HG03025 (cell line): ENCODE measurements at regions not wholly inside any gene's neighbourhood (a gene's known extent, or its start where the extent isn't known, plus 50 kb on each side); places are given as distances from the start of the nearest gene placed in this dataset.
"Not testable (repeated sequence)": the region's sequence is repeated elsewhere in the genome, so short reads cannot be mapped to it uniquely, and the experiment has no call there.

Experiments used
- ATAC-seq: cut with Tn5 transposase; IDR thresholded peaks from one replicate; pipeline ENCODE4 v1.9.1; 2021; ENCODE audit warnings: mild to moderate bottlenecking, moderate library complexity; ENCODE audit not compliant: unreplicated experiment, low FRiP score

GRCh38 chr15:95690631-95691340 lies 639.7 kb upstream of the NR2F2 start:
- no peak for ATAC-seq

GRCh38 chr15:95693917-95694316 lies 636.6 kb upstream of the NR2F2 start:
- no peak for ATAC-seq

GRCh38 chr15:95698230-95698629 lies 632.3 kb upstream of the NR2F2 start:
- no peak for ATAC-seq

DNA sequence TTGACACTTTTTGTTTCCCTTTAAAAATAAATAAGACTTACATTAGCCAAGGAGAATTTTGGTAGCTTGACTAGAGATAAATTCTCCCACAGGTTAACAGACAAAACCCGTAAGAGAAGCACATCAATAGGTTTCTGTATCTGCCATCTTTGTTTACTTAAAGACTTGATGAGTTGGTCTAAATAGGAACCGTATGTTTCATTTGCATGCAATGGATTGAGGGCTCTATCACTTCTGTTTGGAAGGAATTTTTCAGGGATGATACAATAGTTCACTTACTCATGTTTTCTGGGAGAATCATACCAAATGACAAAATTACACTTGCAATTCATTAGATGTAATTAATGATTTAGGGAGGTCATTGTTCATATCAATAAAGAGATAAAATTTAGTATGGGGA lies 631.5 kb upstream of the NR2F2 start:
- ATAC-seq: no peak

DNA sequence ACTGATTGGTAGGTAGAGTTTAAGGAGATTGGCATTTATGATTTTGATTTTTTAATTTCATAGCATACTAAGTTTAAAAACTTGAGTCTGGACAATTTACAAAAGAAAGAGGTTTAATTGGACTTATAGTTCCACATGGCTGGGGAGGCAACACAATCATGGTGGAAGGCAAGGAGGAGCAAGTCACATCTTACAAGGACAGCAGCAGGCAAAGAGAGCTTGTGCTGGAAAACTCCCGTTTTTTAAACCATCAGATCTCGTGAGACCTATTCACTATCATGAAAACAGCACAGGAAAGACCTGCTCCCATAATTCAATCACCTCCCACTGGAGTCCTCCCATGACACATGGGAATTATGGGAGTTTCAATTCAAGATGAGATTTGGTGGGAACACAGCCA lies 630.9 kb upstream of the NR2F2 start:
- no peak for ATAC-seq

DNA sequence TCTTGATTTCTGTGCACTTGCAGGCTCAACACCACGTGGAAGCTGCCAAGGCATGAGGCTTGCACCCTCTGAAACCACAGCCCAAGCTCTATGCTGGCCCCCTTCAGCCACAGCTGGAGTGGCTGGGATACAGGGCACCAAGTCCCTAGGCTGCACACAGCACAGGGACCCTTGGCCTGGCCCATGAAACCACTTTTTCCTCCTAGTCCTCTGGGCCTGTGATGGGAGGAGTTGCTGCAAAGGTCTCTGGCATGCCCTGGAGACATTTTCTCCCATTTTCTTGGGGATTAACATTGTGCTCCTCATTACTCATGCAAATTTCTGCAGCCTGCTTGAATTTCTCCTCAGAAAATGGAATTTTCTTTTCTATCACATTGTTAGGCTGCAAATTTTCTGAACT lies 629.8 kb upstream of the NR2F2 start:
- ATAC-seq: not testable (repeated sequence)

GRCh38 chr15:95701410-95701809 lies 629.1 kb upstream of the NR2F2 start:
- ATAC-seq: no peak

DNA sequence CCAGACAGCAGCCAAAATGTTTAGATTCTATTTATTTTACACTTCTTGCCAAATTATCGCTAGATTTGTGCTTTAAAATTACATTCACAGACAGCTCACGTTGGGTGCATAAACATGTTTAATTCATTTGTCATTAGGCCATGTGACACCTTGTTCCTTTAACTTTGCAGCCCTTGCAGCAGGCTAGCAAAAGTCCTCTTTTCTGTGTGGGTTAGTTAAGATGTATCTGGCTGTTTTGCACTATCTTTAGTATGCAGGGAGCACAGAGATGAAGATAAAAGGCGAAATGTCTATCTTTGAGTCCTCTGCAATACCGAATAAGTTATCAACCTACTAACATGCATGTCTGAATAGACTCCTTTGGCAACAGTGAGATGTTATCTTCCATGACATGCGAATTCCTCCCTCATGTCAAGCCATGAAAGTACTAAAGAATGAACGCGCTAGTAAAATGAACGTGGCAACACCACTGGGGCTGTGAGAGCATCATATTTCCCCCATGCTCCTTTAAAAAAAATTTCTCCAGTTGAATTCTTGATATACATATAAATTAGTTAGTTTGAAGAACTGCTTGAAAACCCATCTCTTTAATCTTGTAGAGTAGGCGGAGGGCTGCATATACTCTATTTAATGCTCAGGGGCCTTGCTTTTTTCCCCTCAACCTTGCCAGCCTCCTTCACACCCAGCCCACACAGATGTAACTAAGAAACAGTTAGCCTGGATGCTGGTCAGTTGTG lies 620.4 kb upstream of the NR2F2 start:
- ATAC-seq: no peak

GRCh38 chr15:95712785-95713184 lies 617.7 kb upstream of the NR2F2 start:
- no peak for ATAC-seq

GRCh38 chr15:95713324-95713723 lies 617.2 kb upstream of the NR2F2 start:
- no peak for ATAC-seq

DNA sequence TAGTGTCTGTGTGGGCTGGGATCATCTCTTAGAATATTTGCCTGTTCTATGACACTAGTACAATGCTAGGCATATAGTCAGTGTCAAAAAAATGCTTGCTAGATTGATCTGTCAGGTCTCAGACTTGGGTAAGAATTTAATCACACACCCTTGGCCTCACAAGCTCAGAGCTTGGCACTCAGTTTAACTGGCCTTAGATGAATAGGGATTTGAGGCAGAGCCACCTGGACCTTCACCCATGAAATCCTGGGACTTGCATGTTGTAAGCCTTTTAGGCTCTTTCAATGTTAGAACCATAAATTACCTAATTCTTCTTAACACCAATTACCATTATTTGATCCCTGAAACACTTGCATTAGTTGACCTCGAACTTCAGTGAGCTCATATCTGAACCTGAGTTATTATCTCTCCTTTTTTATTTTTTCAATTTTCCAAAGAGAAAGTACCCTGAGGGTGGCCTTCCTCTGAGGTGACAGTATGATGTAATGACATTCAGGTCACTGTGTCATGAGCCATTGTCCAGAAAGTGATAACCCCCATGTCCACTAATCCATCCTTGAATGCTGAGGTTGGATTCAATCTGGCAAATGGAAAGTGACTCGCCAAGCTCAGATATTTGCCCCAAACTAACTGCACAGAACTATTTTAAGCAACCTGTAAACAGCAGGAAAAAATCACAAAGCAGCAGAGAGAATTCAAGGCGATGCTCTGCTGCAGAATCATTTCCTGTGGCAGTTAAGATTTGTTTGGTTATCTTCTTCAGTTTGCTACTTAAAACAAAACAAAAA lies 615.2 kb upstream of the NR2F2 start:
- no peak for ATAC-seq

GRCh38 chr15:95715906-95716656 lies 614.4 kb upstream of the NR2F2 start:
- no peak for ATAC-seq

- ATAC-seq: no peak
Measured at GRCh38 chr15:95716708-95717107, 613.8 kb upstream of the NR2F2 start.

- ATAC-seq: no peak
Measured at GRCh38 chr15:95718441-95718840, 612.1 kb upstream of the NR2F2 start.

DNA sequence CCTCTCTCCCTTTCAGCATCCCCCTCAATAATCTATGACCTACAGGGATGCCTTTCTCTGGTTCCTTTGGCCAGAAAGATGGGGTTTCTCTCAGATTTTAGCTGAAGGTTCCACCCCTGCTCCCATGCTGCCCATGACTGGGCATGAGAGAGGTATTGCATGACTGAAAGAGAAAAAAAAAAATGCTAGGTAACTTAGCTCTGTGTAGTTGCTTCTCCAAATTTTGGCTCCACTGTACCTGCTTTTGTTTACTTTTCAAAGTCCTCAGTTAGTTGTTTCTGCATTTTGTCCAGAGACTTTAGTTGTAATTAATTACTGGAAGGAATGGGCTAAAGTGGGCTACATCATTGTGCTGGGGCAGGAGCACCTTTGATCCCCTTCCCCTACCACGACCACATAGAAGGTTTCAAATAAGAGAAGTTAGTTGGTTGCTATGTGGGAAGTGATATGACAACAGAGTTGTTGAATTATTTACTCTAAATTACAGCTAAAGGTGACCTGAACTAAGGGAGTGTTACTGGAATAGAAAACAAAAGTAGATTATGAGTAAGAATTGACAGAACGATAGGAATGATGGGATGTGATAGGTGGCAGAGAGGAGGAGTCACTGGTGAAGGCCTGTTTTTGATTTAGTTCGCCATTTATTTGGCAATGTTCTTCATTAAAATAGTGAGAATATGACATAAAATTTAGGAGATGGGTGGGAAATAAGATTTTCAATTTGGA lies 605.4 kb upstream of the NR2F2 start:
- ATAC-seq: no peak

GRCh38 chr15:95726891-95727290 lies 603.6 kb upstream of the NR2F2 start:
- ATAC-seq: no peak

DNA sequence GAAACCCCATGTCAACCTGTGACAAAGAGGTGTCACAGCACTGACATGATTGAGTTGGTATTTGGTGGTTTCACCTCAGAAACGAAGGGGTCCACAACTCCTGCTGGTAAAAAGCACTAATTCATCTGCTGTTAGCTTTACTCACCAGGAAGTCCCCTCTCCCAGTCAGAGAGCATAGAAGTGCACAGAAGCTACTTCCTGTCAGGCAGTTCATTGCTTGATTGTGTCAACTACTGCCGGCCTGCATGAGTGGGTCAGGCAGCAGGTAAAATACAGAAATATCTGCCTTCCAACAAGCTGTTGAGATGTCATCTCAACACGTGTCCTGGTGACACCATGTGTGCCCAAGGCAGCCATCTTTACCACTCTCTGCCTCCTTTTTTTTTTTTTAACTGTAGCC lies 596.6 kb upstream of the NR2F2 start:
- ATAC-seq: no peak

GRCh38 chr15:95734422-95735316 lies 595.8 kb upstream of the NR2F2 start:
- no peak for ATAC-seq

- no peak for ATAC-seq
Measured at GRCh38 chr15:95737060-95737459, 593.4 kb upstream of the NR2F2 start.
